GM12878 (cell line): ENCODE measurements at regions not wholly inside any gene's neighbourhood (a gene's known extent, or its start where the extent isn't known, plus 50 kb on each side); places are given as distances from the start of the nearest gene placed in this dataset.

Source experiments
- ATAC-seq: fragments of 200-7000 bp; cut with Tn5 transposase; 3 replicates; pipeline ENCODE4 v1.9.1; 2020; ENCODE audit warnings: mild to moderate bottlenecking, moderate library complexity
- BruUV-seq: library from RNA; stranded (reverse); fragments of 400-500 nt; replicated peaks from 2 replicates; lab custom pipeline; 2021; lab: Mats Ljungman, UMichigan
- CTCF ChIA-PET: fragments of 300-600 bp; sonication (Branson Sonifier 250); formaldehyde crosslinking; extraction: SDS; loops from one replicate; lab custom pipeline; 2021; ENCODE audit warnings: inconsistent platforms; lab: Yijun Ruan, JAX
- POLR2A ChIA-PET: fragments of 350-600 bp; formaldehyde crosslinking; extraction: SDS; loops from one replicate; lab custom pipeline; 2021; ENCODE audit warnings: inconsistent platforms; lab: Charles Lee
- RAD21 ChIA-PET: fragments of 300-600 bp; sonication (Branson Sonifier 250); formaldehyde crosslinking; loops from one replicate; lab custom pipeline; 2023; ENCODE audit warnings: antibody characterized with exemption; ENCODE audit not compliant: unreplicated experiment; lab: Charles Lee
- SMC1A ChIA-PET: fragments of 300-600 bp; sonication (Branson Sonifier 250); formaldehyde crosslinking; loops from one replicate; lab custom pipeline; 2023; ENCODE audit not compliant: unreplicated experiment, uncharacterized antibody; lab: Charles Lee
- DNase-seq: peaks from one replicate; pipeline ENCODE4 v3.0.0-alpha.2; 2011; ENCODE audit warnings: low read depth, low spot score
- FAIRE-seq: peaks from 3 replicates; lab custom pipeline; 2011; peaks lifted over from hg19 to GRCh38; lab: Jason Lieb, UNC
- H2AFZ ChIP-seq: 2 replicates; pipeline ENCODE4 v1.6.0; 2011; ENCODE audit warnings: low read depth, low read length, control low read depth; ENCODE audit not compliant: control insufficient read depth
- H3K27ac ChIP-seq: 2 replicates; pipeline ENCODE4 v1.5.1; 2011; ENCODE audit warnings: control low read depth; ENCODE audit not compliant: control insufficient read depth, insufficient read depth
- H3K27me3 ChIP-seq, 2 experiments: replicated peaks in 1 of 2; 2 replicates each; pipeline versions ENCODE4 v1.6.0 to v1.6.1; 2011; ENCODE audit warnings: low read length in 1 of 2; ENCODE audit not compliant: control insufficient read depth in 2 of 2, insufficient read depth in 2 of 2
- H3K36me3 ChIP-seq, 2 experiments: 2 replicates each; pipeline ENCODE4 v1.5.1; 2011; ENCODE audit warnings: low read length in 1 of 2; ENCODE audit not compliant: control insufficient read depth in 2 of 2, insufficient read depth in 2 of 2
- H3K4me1 ChIP-seq: 2 replicates; pipeline ENCODE4 v1.6.1; 2011; ENCODE audit warnings: mild to moderate bottlenecking, low read length, moderate library complexity, mixed read lengths; ENCODE audit not compliant: control insufficient read depth, insufficient read depth
- H3K4me2 ChIP-seq: 2 replicates; pipeline ENCODE4 v1.6.0; 2011; ENCODE audit warnings: control low read depth; ENCODE audit not compliant: control insufficient read depth, insufficient read depth
- H3K4me3 ChIP-seq: fragments of 200-600 bp; sonication (generic); 2 replicates; pipeline ENCODE4 v1.5.1; 2016
- H3K79me2 ChIP-seq: 2 replicates; pipeline ENCODE4 v1.6.0; 2011; ENCODE audit warnings: low read length; ENCODE audit not compliant: control insufficient read depth, insufficient read depth
- H3K9ac ChIP-seq: 2 replicates; pipeline ENCODE4 v1.8.0; 2011; ENCODE audit warnings: low read length, control low read depth, mixed read lengths; ENCODE audit not compliant: control insufficient read depth, insufficient read depth
- H3K9me3 ChIP-seq: replicated peaks from 3 replicates; pipeline ENCODE4 v1.5.1; 2011; ENCODE audit warnings: mild to moderate bottlenecking, low read length; ENCODE audit not compliant: control insufficient read depth, insufficient read depth
- H4K20me1 ChIP-seq: 2 replicates; pipeline ENCODE4 v1.6.0; 2011; ENCODE audit not compliant: control insufficient read depth, insufficient read depth
- ASH2L ChIP-seq: fragments of 300-600, 200-600 bp; sonication (generic); IDR thresholded peaks from 2 replicates; pipeline ENCODE4 v1.6.1; 2017; ENCODE audit warnings: low read depth, mild to moderate bottlenecking, borderline replicate concordance
- CHD2 ChIP-seq: IDR thresholded peaks from 2 replicates; pipeline ENCODE4 v1.6.1; 2011; ENCODE audit warnings: low read depth, low read length, improper control_type of control experiment, borderline replicate concordance
- IKZF1 ChIP-seq: fragments of 450-650 bp; conservative IDR thresholded peaks from 2 replicates; pipeline ENCODE4 v1.6.1; 2017; ENCODE audit warnings: antibody characterized with exemption, mild to moderate bottlenecking
- KDM1A ChIP-seq: fragments of 200-600 bp; sonication (generic); IDR thresholded peaks from 2 replicates; pipeline ENCODE4 v1.6.1; 2016; ENCODE audit warnings: borderline replicate concordance
- MTA2 ChIP-seq: fragments of 450-650 bp; IDR thresholded peaks from 2 replicates; pipeline ENCODE4 v1.6.1; 2016; ENCODE audit warnings: low read depth, mild to moderate bottlenecking, moderate library complexity
- MXI1 ChIP-seq: fragments of 150-350 bp; IDR thresholded peaks from 2 replicates; pipeline ENCODE4 v1.6.1; 2011; ENCODE audit warnings: low read depth, mild to moderate bottlenecking, inconsistent platforms, low read length, improper control_type of control experiment
- NFIC ChIP-seq: IDR thresholded peaks from 2 replicates; pipeline ENCODE4 v1.6.1; 2012; ENCODE audit warnings: low read depth, mild to moderate bottlenecking, inconsistent platforms, low read length, moderate library complexity
- YY1 ChIP-seq: IDR thresholded peaks from 2 replicates; pipeline ENCODE4 v1.6.1; 2011; ENCODE audit warnings: low read depth, mild to moderate bottlenecking, low read length
- WGBS: methylation state at CpG from one replicate; pipeline ENCODE4 v1.1.6; 2016; ENCODE audit warnings: low lambda C conversion rate; ENCODE audit not compliant: insufficient replicate concordance, insufficient coverage; ENCODE audit errors: missing lambda C conversion rate; 5-methylcytosine and 5-hydroxymethylcytosine counted together
- in situ Hi-C: fragments of 300-500 bp; cut with MboI; formaldehyde crosslinking; loops from 9 replicates; pipeline ENCODE4 v1.14.3; 2018; ENCODE audit warnings: mixed read lengths
- intact Hi-C: fragments of 100-400 bp; cut with micrococcal nuclease; formaldehyde crosslinking; loops from one replicate; pipeline ENCODE4 v1.14.2; 2022; ENCODE audit not compliant: unreplicated experiment
- TF ChIP-seq, protein P1 (sequence below): fragments of 450-650 bp; IDR thresholded peaks from 2 replicates; pipeline ENCODE4 v1.6.1; 2018; ENCODE audit warnings: borderline replicate concordance, mild to moderate bottlenecking; ENCODE audit not compliant: partially characterized antibody

GRCh38 chr5:53239301-53239990 is 129.9 kb upstream of the MOCS2 start:
- FAIRE-seq = no peak
- in situ Hi-C loops (no loop called here), intact Hi-C loops (no loop called here)
- ATAC-seq = no peak
- Histone ChIP-seq H3K27me3 (no peaks in the 10 kb centered on the region), H3K36me3 (no peaks in the 10 kb centered on the region), H3K79me2 (no peaks in the 10 kb centered on the region), H4K20me1 (no peaks in the 10 kb centered on the region), H3K4me2 (no peak overlapping the region), H3K4me3 (no peak overlapping the region), H3K27ac (no peak overlapping the region), H3K9me3 (no peaks in the 10 kb centered on the region), H3K9ac (no peak overlapping the region), H2AFZ (no peak overlapping the region), H3K4me1 (no peaks in the 10 kb centered on the region)
- TF ChIP-seq IKZF1 (no peak), KDM1A (no peak), ASH2L (no peak), CHD2 (no peak), YY1 (no peak), MTA2 (no peak), NFIC (no peak), MXI1 (no peak)
- TF ChIP-seq, protein P1, sequence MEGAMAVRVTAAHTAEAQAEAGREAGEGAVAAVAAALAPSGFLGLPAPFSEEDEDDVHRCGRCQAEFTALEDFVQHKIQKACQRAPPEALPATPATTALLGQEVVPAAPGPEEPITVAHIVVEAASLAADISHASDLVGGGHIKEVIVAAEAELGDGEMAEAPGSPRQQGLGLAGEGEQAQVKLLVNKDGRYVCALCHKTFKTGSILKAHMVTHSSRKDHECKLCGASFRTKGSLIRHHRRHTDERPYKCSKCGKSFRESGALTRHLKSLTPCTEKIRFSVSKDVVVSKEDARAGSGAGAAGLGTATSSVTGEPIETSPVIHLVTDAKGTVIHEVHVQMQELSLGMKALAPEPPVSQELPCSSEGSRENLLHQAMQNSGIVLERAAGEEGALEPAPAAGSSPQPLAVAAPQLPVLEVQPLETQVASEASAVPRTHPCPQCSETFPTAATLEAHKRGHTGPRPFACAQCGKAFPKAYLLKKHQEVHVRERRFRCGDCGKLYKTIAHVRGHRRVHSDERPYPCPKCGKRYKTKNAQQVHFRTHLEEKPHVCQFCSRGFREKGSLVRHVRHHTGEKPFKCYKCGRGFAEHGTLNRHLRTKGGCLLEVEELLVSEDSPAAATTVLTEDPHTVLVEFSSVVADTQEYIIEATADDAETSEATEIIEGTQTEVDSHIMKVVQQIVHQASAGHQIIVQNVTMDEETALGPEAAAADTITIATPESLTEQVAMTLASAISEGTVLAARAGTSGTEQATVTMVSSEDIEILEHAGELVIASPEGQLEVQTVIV = no peak
- ChIA-PET SMC1A (no interaction called here), CTCF (no interaction called here), RAD21 (no interaction called here), POLR2A (no interaction called here)
- WGBS = 19% methylated on average over 2 of the region's 2 CpGs
- DNase-seq = no peak
- no TSS peak for BruUV-seq
